ENCODE measurements at regions not wholly inside any gene's neighbourhood (a gene's known extent, or its start where the extent isn't known, plus 50 kb on each side); places are given as distances from the start of the nearest gene placed in this dataset.
A peak's percentile ranks its signal among the peaks of the same experiment; 100 is the strongest.

DNA sequence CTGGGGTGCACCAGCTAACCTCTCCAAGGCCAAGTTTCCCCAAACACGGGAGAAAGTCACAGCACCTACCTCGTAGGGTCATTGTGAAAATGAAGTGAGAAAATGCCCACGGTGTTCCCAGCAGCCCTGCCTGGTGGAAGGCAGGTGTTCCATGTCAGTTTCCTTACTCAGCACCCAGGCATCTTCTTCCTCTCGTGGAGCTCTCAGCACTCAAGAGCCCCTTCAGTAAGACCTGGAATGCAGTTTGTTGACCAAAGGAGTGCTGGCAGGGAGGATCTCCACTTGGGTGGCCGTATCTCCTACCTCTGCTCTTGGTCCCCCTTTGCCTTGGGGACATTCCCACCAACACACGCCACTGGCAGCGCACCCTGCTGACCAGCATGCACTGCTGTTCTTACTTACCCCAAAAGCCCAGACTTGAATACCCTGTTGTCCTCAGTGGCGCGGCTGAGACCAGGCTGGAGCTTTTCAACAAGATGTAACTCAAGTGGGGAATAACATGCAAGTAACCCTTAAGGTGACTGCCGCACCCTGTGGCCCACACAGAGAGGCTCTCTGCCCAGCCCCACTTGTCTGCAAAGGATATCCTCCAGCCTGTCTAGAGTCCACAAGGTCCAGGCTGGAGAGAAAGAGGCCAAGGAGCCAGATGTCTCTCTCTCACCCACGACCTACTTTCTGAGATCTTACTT, 201.2 kb upstream of the TMEM45B start:
- TF ChIP-seq, protein P1, sequence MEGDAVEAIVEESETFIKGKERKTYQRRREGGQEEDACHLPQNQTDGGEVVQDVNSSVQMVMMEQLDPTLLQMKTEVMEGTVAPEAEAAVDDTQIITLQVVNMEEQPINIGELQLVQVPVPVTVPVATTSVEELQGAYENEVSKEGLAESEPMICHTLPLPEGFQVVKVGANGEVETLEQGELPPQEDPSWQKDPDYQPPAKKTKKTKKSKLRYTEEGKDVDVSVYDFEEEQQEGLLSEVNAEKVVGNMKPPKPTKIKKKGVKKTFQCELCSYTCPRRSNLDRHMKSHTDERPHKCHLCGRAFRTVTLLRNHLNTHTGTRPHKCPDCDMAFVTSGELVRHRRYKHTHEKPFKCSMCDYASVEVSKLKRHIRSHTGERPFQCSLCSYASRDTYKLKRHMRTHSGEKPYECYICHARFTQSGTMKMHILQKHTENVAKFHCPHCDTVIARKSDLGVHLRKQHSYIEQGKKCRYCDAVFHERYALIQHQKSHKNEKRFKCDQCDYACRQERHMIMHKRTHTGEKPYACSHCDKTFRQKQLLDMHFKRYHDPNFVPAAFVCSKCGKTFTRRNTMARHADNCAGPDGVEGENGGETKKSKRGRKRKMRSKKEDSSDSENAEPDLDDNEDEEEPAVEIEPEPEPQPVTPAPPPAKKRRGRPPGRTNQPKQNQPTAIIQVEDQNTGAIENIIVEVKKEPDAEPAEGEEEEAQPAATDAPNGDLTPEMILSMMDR (IDR thresholded peaks at IDR 0.05; ENCODE audit: unreplicated experiment) = no peak
- Mint-ChIP-seq H3K36me3 (no peaks in the 10 kb centered on the region), H3K4me3 (no peak overlapping the region), H3K27me3 (ENCODE audit: low read depth) (no peaks in the 10 kb centered on the region), H3K4me1 (peaks cover 67% of the 10 kb centered on the region), H3K27ac (peak overlapping the region; percentile 59), H3K9me3 (no peaks in the 10 kb centered on the region)
- DNase-seq (ENCODE audit: low spot score in 2 of 2, unreplicated experiment in 2 of 2) = no peak

DNA sequence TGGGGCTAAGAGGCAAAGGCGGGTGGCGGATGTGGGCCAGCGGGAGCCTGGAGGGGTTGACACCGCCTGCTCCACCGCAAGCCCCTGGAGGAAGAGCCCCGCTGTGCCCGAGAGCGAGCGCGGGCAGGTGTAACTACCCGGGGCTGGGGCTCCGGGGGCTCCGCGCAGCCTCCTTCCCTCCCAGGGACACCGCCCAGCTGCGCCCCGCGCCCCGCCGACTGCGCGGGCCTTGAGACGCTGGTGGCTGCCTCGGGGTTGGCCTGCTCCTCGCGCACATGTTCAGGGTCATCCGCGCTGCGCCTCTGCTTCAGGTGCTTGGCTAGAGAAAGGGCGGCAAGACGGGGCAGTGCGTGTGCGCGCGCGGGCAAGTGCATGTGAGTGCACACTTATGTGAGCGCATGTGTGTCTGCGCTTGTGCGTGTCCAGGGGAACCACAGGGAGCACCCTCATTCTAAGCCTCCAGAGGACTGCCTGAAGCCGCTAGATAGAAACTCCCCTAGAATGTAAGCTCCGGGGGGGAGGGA, 197.5 kb upstream of the TMEM45B start:
- no peak for DNase-seq (ENCODE audit: low spot score in 2 of 2, unreplicated experiment in 2 of 2)
- Mint-ChIP-seq H3K27me3 (ENCODE audit: low read depth) (no peaks in the 10 kb centered on the region), H3K4me3 (no peak overlapping the region), H3K9me3 (no peaks in the 10 kb centered on the region), H3K4me1 (peaks cover 32% of the 10 kb centered on the region), H3K27ac (no peak overlapping the region), H3K36me3 (no peaks in the 10 kb centered on the region)
- TF ChIP-seq, protein P1 (IDR thresholded peaks at IDR 0.05; ENCODE audit: unreplicated experiment) = no peak

DNA sequence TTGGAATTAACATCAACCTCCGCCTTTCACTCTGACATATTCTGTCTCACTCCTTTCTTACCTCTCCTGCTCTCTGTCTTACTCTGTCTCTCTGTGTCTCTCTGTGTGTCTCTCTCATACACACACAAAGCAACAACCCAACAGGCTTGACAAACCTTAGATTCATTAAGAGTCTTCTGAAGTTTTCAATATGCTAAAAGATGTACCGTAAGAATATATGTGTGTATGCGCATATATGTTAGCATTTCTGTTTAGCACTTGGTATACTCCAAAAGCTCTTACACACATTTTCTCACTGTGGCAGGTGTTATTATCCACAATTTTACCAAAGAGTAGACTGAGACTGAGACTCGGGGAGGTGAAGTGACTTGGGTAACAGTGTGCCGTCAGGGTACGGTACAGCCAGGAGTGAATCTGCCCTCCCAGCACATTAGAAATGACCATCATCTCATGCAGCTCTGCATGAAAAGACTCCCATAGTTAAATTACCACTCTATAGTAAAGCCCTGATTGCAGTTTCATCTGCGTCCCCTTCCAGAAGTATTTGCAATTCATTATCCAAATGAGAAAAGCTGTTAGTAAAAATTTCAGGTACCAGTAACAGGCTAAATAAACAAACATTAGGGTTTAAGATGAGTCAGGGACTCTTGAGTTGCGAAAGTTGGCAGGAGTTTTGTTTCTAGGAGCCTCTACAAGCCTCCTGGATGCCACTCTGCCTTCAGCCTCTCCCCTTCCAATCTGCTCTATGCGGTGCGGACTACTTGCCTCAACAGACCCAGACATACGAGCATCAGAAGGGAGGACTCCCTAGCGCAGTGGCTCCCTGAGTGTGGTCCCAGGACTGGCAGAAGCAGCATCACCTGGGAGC, 195.2 kb upstream of the TMEM45B start:
- TF ChIP-seq, protein P1 (IDR thresholded peaks at IDR 0.05; ENCODE audit: unreplicated experiment) = no peak
- no peak overlapping the region for H3K4me3 Mint-ChIP-seq
- H3K27me3 Mint-ChIP-seq (ENCODE audit: low read depth) = no peaks in the 10 kb centered on the region
- H3K9me3 Mint-ChIP-seq = peaks cover 5% of the 10 kb centered on the region
- DNase-seq (ENCODE audit: low spot score in 2 of 2, unreplicated experiment in 2 of 2) = no peak
- peaks cover 14% of the 10 kb centered on the region for H3K4me1 Mint-ChIP-seq
- H3K36me3 Mint-ChIP-seq = peaks cover 1% of the 10 kb centered on the region
- no peak overlapping the region for H3K27ac Mint-ChIP-seq

DNA sequence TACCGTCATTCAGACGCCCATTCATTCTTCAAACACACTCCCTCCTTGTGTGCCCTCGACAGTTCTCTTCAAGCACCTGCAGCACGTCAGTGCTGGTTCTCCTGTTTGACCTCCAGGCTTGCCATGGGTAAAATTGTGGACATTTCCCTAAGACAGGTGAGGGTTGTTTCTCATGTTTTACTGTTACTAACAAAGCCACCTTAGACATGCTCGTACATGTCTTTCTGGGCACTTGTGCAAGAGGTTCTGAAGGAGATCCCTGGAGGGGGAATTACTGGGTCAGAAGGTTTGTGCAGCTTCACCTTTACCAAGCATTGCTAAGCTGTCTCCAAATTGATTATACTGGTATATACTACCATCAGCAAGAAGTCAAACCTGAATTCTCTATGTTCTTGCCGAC, 189.7 kb upstream of the TMEM45B start:
- DNase-seq (ENCODE audit: low spot score in 2 of 2, unreplicated experiment in 2 of 2) = no peak
- Mint-ChIP-seq H3K36me3 (peaks cover 10% of the 10 kb centered on the region), H3K9me3 (peaks cover 33% of the 10 kb centered on the region)

DNA sequence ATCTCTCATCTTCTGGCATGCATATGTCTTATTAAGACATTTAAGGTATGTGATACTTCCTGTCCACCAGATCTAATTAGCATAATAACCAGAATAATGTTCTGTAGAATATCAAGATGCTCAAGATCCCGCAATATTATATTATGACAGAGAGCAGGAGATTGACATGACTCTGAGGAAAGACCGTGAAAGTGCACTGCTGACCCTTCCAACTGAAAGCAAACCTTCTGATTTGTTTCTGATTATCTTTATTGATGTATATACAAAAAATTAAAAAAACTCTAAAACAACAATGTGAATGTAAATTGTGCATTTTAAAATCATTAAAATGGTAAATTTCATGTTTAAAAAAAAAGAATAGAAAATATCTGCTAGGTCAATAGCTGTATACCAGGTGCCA, 184.4 kb upstream of the TMEM45B start:
- no peak overlapping the region for H3K27ac Mint-ChIP-seq
- no peak overlapping the region for H3K4me3 Mint-ChIP-seq
- H3K27me3 Mint-ChIP-seq (ENCODE audit: low read depth) = no peaks in the 10 kb centered on the region
- H3K4me1 Mint-ChIP-seq = peaks cover 7% of the 10 kb centered on the region
- TF ChIP-seq, protein P1 (IDR thresholded peaks at IDR 0.05; ENCODE audit: unreplicated experiment) = no peak
- H3K36me3 Mint-ChIP-seq = peaks cover 10% of the 10 kb centered on the region
- peaks cover 31% of the 10 kb centered on the region for H3K9me3 Mint-ChIP-seq
- DNase-seq (ENCODE audit: low spot score in 2 of 2, unreplicated experiment in 2 of 2) = no peak

More for the DNA sequence above, 189.7 kb upstream of the TMEM45B start:
- peaks cover 5% of the 10 kb centered on the region for H3K4me1 Mint-ChIP-seq
- TF ChIP-seq, protein P1 (IDR thresholded peaks at IDR 0.05; ENCODE audit: unreplicated experiment) = no peak
- H3K27me3 Mint-ChIP-seq (ENCODE audit: low read depth) = no peaks in the 10 kb centered on the region
- H3K27ac Mint-ChIP-seq = no peak overlapping the region
- H3K4me3 Mint-ChIP-seq = no peak overlapping the region
